HFF-Myc (cell line): ENCODE measurements at regions not wholly inside any gene's neighbourhood (a gene's known extent, or its start where the extent isn't known, plus 50 kb on each side); places are given as distances from the start of the nearest gene placed in this dataset.

Experiments
- DNase-seq: peaks from one replicate; pipeline ENCODE4 v3.0.0-alpha.2; 2011; ENCODE audit warnings: low read depth; ENCODE audit errors: extremely low read depth
- H3K4me3 ChIP-seq: replicated peaks from 2 replicates; pipeline ENCODE4 v1.5.1; 2011; ENCODE audit warnings: low read depth, mild to moderate bottlenecking, control low read depth, low read length
- TF ChIP-seq, protein P1 (sequence below): IDR thresholded peaks from 2 replicates; pipeline ENCODE4 v1.5.1; 2012; ENCODE audit warnings: mild to moderate bottlenecking, low read depth, low read length, control low read depth; ENCODE audit errors: missing control alignments

DNA sequence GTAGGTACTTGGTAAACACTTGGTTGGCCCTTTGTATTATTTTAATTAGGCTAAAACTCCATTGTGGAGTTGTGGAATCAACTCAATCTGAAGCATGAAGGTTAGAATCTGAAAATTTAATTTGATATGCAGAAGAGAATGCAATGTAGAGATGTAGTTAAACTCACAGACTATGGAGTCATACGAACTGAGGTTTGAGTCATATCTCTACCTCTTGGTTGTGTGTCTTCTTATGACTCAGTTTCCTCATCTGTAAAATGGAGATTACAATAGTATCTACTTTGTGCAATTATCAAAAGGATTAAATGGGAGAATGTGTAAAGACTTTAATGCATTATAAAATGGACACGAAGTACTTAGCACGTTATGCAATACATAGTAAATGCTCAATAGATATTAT is 146.0 kb upstream of the IFNG-AS1 start:
- H3K4me3 ChIP-seq = no peak overlapping the region
- no peak for DNase-seq
- TF ChIP-seq, protein P1, sequence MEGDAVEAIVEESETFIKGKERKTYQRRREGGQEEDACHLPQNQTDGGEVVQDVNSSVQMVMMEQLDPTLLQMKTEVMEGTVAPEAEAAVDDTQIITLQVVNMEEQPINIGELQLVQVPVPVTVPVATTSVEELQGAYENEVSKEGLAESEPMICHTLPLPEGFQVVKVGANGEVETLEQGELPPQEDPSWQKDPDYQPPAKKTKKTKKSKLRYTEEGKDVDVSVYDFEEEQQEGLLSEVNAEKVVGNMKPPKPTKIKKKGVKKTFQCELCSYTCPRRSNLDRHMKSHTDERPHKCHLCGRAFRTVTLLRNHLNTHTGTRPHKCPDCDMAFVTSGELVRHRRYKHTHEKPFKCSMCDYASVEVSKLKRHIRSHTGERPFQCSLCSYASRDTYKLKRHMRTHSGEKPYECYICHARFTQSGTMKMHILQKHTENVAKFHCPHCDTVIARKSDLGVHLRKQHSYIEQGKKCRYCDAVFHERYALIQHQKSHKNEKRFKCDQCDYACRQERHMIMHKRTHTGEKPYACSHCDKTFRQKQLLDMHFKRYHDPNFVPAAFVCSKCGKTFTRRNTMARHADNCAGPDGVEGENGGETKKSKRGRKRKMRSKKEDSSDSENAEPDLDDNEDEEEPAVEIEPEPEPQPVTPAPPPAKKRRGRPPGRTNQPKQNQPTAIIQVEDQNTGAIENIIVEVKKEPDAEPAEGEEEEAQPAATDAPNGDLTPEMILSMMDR = no peak

DNA sequence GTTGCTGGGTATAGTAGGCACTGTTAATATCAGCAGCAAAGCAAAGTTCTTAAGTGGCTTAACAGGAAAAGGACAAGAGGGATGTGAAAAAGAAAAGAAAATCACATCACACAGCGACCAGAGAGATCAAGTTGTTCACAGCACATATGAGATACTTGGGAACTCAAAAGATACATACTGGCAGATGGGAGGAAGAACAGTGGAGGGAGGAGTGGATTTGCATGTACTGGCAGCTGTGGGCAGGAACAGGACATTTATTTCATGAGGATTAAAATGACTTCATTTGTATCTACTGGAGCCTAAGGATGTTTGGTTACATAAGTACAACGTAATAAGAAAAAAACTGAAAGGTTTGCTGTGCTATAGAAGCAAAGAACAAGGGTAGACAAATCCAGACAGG is 136.5 kb upstream of the IFNG-AS1 start:
- no peak overlapping the region for H3K4me3 ChIP-seq

DNA sequence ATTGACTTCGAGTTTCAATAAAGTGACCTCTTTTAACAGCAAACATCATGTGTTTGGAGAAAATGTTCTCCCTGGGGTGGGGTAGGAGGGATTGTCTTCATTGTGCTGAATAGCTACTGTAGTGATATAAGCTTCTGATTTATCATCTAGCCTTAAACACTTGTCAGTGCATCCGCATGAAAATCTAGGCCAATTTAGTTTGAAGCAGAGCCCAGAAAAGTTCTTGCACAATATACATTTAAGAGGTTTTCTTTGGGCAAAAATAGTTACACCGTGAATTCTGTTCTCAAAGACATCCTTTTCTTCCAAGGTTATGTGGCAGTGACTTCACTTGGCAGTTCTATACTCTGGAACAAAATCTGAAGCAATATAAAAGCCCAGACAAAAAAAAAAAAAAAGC is 136.0 kb upstream of the IFNG-AS1 start:
- H3K4me3 ChIP-seq = no peak overlapping the region
- no peak for DNase-seq
- TF ChIP-seq, protein P1 = no peak

More for the DNA sequence above, 136.5 kb upstream of the IFNG-AS1 start:
- TF ChIP-seq, protein P1 = no peak
- DNase-seq = no peak

DNA sequence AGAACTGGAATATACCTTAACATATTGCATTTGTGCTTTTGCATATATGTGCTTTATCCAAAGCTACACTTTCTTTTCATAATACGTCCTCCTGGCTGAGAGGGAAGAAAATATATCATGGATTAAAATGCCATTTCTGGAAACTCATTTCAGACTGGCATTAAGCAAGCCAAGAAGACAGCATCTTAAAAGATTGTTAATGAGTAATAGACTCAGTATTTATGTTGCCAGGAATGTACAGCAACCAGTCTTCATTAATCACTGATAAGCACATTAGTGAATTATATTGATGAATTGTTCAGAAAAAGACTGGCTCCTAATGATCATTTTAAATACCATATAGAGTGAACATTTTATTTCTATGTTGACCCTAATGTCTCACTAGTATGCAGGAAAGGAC is 134.9 kb upstream of the IFNG-AS1 start:
- TF ChIP-seq, protein P1 = no peak
- no peak for DNase-seq
- no peak overlapping the region for H3K4me3 ChIP-seq

DNA sequence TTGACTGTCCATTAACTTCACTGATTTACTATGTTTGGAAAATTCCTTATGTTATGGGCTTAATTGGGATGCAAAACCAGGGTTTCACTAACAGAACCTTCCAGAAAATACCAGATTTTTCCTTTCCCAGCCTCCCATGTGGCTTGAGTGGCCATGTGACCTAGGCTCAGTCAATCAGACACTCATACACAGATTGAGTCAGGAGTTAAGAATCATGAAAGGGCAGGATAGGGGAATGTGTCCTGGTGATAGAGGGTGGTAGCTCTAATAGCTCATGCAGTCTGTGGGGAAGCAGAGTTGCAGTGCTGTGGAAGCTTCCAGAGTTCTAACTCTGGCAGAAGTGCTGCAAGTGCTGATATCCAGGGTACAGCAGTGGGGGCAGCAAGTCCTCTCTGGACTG is 134.1 kb upstream of the IFNG-AS1 start:
- no peak for DNase-seq
- TF ChIP-seq, protein P1 = no peak
- no peak overlapping the region for H3K4me3 ChIP-seq

DNA sequence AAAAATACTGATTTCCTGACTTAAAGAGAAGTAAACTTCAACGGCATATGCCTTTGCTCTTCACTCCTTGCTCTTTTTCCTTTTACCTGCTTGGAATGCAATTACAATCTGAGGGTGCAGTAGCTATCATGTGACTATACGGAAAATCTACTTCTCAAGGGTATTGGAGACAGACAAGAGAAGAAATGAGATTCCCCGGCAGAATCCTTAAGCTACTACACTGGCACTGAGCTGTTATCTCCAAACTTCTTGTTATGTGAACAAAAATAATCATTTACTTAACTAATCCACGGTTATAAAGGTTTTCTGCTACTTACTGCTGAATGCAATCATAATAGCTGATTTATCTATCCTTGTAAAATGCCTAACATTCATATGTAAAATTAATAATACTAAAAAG is 118.0 kb upstream of the IFNG-AS1 start:
- TF ChIP-seq, protein P1 = no peak
- no peak overlapping the region for H3K4me3 ChIP-seq
- DNase-seq = no peak

DNA sequence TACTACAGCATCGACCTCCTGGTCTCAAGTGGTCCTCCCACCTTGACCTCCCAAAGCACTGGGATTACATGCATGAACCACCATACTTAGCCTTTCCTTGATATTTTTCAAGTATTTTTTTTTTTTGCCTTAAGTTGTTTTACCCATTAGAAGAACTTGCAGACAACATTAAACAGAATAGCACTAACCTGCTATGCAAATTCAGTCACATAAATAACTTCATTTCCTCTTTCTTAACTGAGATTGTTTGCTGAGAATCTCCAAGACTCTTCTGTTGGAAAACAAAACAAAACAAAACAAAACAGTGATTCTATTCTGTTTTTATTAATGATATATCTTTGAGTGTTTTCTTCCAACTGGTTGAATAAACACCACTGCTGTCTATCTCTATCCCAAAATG is 115.9 kb upstream of the IFNG-AS1 start:
- TF ChIP-seq, protein P1 = no peak
- no peak overlapping the region for H3K4me3 ChIP-seq
- DNase-seq = no peak
